Transverse colon (tissue), 4 donors: ENCODE measurements at regions not wholly inside any gene's neighbourhood (a gene's known extent, or its start where the extent isn't known, plus 50 kb on each side); places are given as distances from the start of the nearest gene placed in this dataset.

Experiments used
- EP300 ChIP-seq: sonication (generic); formaldehyde crosslinking; IDR thresholded peaks from one replicate; pipeline ENCODE4 v1.6.1; 2017; ENCODE audit warnings: antibody characterized with exemption, low read depth
- POLR2AphosphoS5 ChIP-seq, 3 donors: sonication (generic); formaldehyde crosslinking; IDR thresholded peaks; one replicate each; pipeline ENCODE4 v1.6.1; 2016; ENCODE audit warnings: antibody characterized with exemption in 3 of 3
- TF ChIP-seq, protein P1 (sequence below), 5 experiments: fragments of 200-600 bp in 3 of 5; fragments of 450-650 bp in 2 of 5; sonication (generic) in 3 of 5; IDR thresholded peaks; 1 replicate in 2 of 5; 2 replicates in 3 of 5; pipeline ENCODE4 v1.5.1; 2016 to 2017; ENCODE audit warnings: antibody characterized with exemption in 5 of 5, inconsistent platforms in 3 of 5, mild to moderate bottlenecking in 2 of 5, moderate library complexity in 1 of 5

DNA sequence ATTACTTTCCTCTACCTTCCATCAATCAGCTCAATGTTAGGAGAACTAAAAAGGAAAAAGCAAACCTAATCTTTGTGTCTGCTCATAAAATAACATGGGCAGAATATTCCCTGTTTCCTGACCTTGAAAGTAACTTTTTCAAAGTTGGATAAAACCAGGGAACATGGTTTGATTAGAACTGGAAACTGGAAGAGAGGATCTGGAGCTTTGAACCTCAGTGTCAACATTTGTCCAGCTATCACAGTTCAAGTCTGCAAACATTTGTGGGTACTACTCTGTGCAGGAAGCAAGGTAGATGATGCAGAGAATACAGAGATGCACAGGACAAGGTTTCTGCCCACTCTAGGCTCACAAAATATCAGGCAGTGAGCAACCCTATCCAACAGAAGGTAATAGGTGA lies 86.4 kb upstream of the TAB3 start:
- no peak for TF ChIP-seq POLR2AphosphoS5 (IDR thresholded peaks at IDR 0.05)
- TF ChIP-seq, protein P1, sequence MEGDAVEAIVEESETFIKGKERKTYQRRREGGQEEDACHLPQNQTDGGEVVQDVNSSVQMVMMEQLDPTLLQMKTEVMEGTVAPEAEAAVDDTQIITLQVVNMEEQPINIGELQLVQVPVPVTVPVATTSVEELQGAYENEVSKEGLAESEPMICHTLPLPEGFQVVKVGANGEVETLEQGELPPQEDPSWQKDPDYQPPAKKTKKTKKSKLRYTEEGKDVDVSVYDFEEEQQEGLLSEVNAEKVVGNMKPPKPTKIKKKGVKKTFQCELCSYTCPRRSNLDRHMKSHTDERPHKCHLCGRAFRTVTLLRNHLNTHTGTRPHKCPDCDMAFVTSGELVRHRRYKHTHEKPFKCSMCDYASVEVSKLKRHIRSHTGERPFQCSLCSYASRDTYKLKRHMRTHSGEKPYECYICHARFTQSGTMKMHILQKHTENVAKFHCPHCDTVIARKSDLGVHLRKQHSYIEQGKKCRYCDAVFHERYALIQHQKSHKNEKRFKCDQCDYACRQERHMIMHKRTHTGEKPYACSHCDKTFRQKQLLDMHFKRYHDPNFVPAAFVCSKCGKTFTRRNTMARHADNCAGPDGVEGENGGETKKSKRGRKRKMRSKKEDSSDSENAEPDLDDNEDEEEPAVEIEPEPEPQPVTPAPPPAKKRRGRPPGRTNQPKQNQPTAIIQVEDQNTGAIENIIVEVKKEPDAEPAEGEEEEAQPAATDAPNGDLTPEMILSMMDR (IDR thresholded peaks at IDR 0.05), result no peak
- TF ChIP-seq EP300, result no peak
